ENCODE measurements at regions not wholly inside any gene's neighbourhood (a gene's known extent, or its start where the extent isn't known, plus 50 kb on each side); places are given as distances from the start of the nearest gene placed in this dataset.

DNA sequence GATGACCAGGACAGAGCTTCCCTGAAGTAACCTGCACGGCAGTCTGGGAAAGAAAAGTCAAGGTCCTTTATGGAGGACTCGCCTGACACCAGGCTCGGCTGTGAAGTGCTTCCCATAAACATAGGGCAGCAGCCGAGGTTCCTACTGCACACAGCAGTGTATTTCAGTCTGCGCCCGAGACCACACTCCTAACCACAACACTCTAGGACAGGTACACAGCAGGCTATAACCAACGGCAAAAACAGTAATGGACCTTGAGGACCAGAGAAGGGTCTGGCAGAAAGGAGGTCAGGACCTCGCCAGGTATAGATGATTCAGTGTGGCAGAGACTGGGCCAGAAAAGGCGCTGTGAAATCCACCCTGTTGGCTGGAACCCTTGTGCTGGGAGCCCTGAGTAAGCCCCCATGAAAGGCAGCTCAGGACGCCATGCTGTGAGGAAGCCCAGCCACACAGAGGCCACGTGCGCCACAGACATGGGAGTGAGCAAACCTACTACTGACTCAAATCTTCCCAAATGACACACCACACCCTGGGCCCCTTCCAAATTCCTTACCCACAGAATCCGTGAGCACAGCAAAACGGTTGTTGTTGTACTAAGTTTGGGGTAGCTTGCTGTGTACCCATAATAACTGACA lies 129.6 kb upstream of the CST7 start:
- Histone ChIP-seq H3K9ac (ENCODE audit: low read depth, low read length, poor library complexity, severe bottlenecking) (no peak overlapping the region), H3K79me2 (ENCODE audit: insufficient read depth, low read length) (no peaks in the 10 kb centered on the region), H4K20me1 (ENCODE audit: insufficient read depth, low read length, poor library complexity, severe bottlenecking) (no peaks in the 10 kb centered on the region), H3K4me3 (ENCODE audit: low read length, poor library complexity, severe bottlenecking) (no peak overlapping the region), H3F3A (ENCODE audit: low read depth) (no peaks in the 10 kb centered on the region), H3K4me1 (ENCODE audit: insufficient read depth, low read length, poor library complexity, severe bottlenecking) (no peaks in the 10 kb centered on the region), H3K36me3 (ENCODE audit: insufficient read depth, low read length) (no peaks in the 10 kb centered on the region), H3K9me3 (ENCODE audit: insufficient read depth, low read depth, low read length) (no peaks in the 10 kb centered on the region; the same call in 1 of the 2 replicates), H2AFZ (ENCODE audit: low read length) (no peak overlapping the region), H3K27me3 (ENCODE audit: insufficient read depth, low read length, poor library complexity, severe bottlenecking) (no peaks in the 10 kb centered on the region), H3K9me2 (replicated peaks; ENCODE audit: low read depth, low read length) (no peaks in the 10 kb centered on the region), H3K4me2 (ENCODE audit: low read depth, low read length, poor library complexity, severe bottlenecking) (no peak overlapping the region)
- TF ChIP-seq, protein P1, sequence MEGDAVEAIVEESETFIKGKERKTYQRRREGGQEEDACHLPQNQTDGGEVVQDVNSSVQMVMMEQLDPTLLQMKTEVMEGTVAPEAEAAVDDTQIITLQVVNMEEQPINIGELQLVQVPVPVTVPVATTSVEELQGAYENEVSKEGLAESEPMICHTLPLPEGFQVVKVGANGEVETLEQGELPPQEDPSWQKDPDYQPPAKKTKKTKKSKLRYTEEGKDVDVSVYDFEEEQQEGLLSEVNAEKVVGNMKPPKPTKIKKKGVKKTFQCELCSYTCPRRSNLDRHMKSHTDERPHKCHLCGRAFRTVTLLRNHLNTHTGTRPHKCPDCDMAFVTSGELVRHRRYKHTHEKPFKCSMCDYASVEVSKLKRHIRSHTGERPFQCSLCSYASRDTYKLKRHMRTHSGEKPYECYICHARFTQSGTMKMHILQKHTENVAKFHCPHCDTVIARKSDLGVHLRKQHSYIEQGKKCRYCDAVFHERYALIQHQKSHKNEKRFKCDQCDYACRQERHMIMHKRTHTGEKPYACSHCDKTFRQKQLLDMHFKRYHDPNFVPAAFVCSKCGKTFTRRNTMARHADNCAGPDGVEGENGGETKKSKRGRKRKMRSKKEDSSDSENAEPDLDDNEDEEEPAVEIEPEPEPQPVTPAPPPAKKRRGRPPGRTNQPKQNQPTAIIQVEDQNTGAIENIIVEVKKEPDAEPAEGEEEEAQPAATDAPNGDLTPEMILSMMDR (conservative IDR thresholded peaks at IDR 0.05; ENCODE audit: low read length), result no peak
- TF ChIP-seq EZH2phosphoT487 (IDR thresholded peaks at IDR 0.05; ENCODE audit: borderline replicate concordance), result no peak

- Histone ChIP-seq H3K27me3 (ENCODE audit: insufficient read depth, low read length, poor library complexity, severe bottlenecking) (no peaks in the 10 kb centered on the region), H4K20me1 (ENCODE audit: insufficient read depth, low read length, poor library complexity, severe bottlenecking) (no peaks in the 10 kb centered on the region)
Measured at GRCh38 chr20:24820345-24820744, 128.7 kb upstream of the CST7 start.

GRCh38 chr20:24821391-24821790 lies 127.7 kb upstream of the CST7 start:
- no peaks in the 10 kb centered on the region for H3K79me2 ChIP-seq (ENCODE audit: insufficient read depth, low read length)
- no peaks in the 10 kb centered on the region for H3F3A ChIP-seq (ENCODE audit: low read depth)
- no peaks in the 10 kb centered on the region for H3K9me2 ChIP-seq (replicated peaks; ENCODE audit: low read depth, low read length)
- no peak overlapping the region for H3K4me3 ChIP-seq (ENCODE audit: low read length, poor library complexity, severe bottlenecking)
- H4K20me1 ChIP-seq (ENCODE audit: insufficient read depth, low read length, poor library complexity, severe bottlenecking), result no peaks in the 10 kb centered on the region
- H3K4me2 ChIP-seq (ENCODE audit: low read depth, low read length, poor library complexity, severe bottlenecking), result no peak overlapping the region
- H3K36me3 ChIP-seq (ENCODE audit: insufficient read depth, low read length), result no peaks in the 10 kb centered on the region
- TF ChIP-seq, protein P1 (conservative IDR thresholded peaks at IDR 0.05; ENCODE audit: low read length), result no peak
- no peak for TF ChIP-seq EZH2phosphoT487 (IDR thresholded peaks at IDR 0.05; ENCODE audit: borderline replicate concordance)
- no peaks in the 10 kb centered on the region; the same call in 1 of the 2 replicates for H3K9me3 ChIP-seq (ENCODE audit: insufficient read depth, low read depth, low read length)
- no peak overlapping the region for H2AFZ ChIP-seq (ENCODE audit: low read length)
- H3K4me1 ChIP-seq (ENCODE audit: insufficient read depth, low read length, poor library complexity, severe bottlenecking), result no peaks in the 10 kb centered on the region
- H3K27me3 ChIP-seq (ENCODE audit: insufficient read depth, low read length, poor library complexity, severe bottlenecking), result no peaks in the 10 kb centered on the region
- no peak overlapping the region for H3K9ac ChIP-seq (ENCODE audit: low read depth, low read length, poor library complexity, severe bottlenecking)

More at GRCh38 chr20:24820345-24820744, 128.7 kb upstream of the CST7 start:
- Histone ChIP-seq H3K4me2 (ENCODE audit: low read depth, low read length, poor library complexity, severe bottlenecking) (no peak overlapping the region), H3K4me1 (ENCODE audit: insufficient read depth, low read length, poor library complexity, severe bottlenecking) (no peaks in the 10 kb centered on the region), H3K36me3 (ENCODE audit: insufficient read depth, low read length) (no peaks in the 10 kb centered on the region), H3F3A (ENCODE audit: low read depth) (no peaks in the 10 kb centered on the region), H3K9ac (ENCODE audit: low read depth, low read length, poor library complexity, severe bottlenecking) (no peak overlapping the region), H3K4me3 (ENCODE audit: low read length, poor library complexity, severe bottlenecking) (no peak overlapping the region), H3K9me3 (ENCODE audit: insufficient read depth, low read depth, low read length) (no peaks in the 10 kb centered on the region; the same call in 1 of the 2 replicates), H3K9me2 (replicated peaks; ENCODE audit: low read depth, low read length) (no peaks in the 10 kb centered on the region), H3K79me2 (ENCODE audit: insufficient read depth, low read length) (no peaks in the 10 kb centered on the region), H2AFZ (ENCODE audit: low read length) (no peak overlapping the region)
- no peak for TF ChIP-seq EZH2phosphoT487 (IDR thresholded peaks at IDR 0.05; ENCODE audit: borderline replicate concordance)
- TF ChIP-seq, protein P1 (conservative IDR thresholded peaks at IDR 0.05; ENCODE audit: low read length), result no peak

Data from Loucy (cell line).